NB4 (cell line): ENCODE measurements at regions not wholly inside any gene's neighbourhood (a gene's known extent, or its start where the extent isn't known, plus 50 kb on each side); places are given as distances from the start of the nearest gene placed in this dataset.

Experiments
- CTCF ChIP-seq: IDR thresholded peaks from one replicate; pipeline ENCODE4 v1.5.1; 2012; ENCODE audit warnings: low read depth, low read length
- MYC ChIP-seq: IDR thresholded peaks from 2 replicates; pipeline ENCODE4 v1.6.1; 2011; ENCODE audit warnings: low read depth, low read length

- TF ChIP-seq MYC (no peak), CTCF (no peak)
Observed at GRCh38 chr4:62292911-62293310, 1092.8 kb downstream of the ADGRL3 start.
